ENCODE measurements at regions not wholly inside any gene's neighbourhood (a gene's known extent, or its start where the extent isn't known, plus 50 kb on each side); places are given as distances from the start of the nearest gene placed in this dataset.

GRCh38 chr2:186105016-186105724 lies 366.6 kb downstream of the FSIP2 start:
- no peak for DNase-seq
- Histone ChIP-seq H3K27me3 (ENCODE audit: insufficient read depth in 3 of 3, low read length in 2 of 3) (no peaks in the 10 kb centered on the region), H3K9me3 (no peaks in the 10 kb centered on the region), H3K4me1 (no peaks in the 10 kb centered on the region), H3K27ac (no peak overlapping the region), H3K36me3 (ENCODE audit: insufficient read depth in 1 of 2, low read depth in 1 of 2) (no peaks in the 10 kb centered on the region), H3K4me3 (no peak overlapping the region)
- 100% methylated on average over 1 of the region's 1 CpG for WGBS, 3 donors
- intact Hi-C loops (cut with DNase I) = no loop called here
- ATAC-seq = no peak
- no peak for TF ChIP-seq CTCF (IDR thresholded peaks at IDR 0.05)

- 96 to 98% (median 97%) methylated on average over 1 of the region's 1 CpG for WGBS, 3 donors
Measured at GRCh38 chr2:186108470-186108869, 369.9 kb downstream of the FSIP2 start.

GRCh38 chr2:186113284-186113683 lies 372.8 kb upstream of the ZC3H15 start:
- peaks cover 17% of the 10 kb centered on the region for H3K9me3 ChIP-seq
- intact Hi-C loops (cut with DNase I) = no loop called here
- H3K27ac ChIP-seq = no peak overlapping the region
- DNase-seq (no peak), ATAC-seq (no peak)
- H3K27me3 ChIP-seq (ENCODE audit: insufficient read depth in 3 of 3, low read length in 2 of 3) = no peaks in the 10 kb centered on the region
- TF ChIP-seq CTCF (IDR thresholded peaks at IDR 0.05) = no peak
- H3K36me3 ChIP-seq (ENCODE audit: insufficient read depth in 1 of 2, low read depth in 1 of 2) = no peaks in the 10 kb centered on the region
- H3K4me1 ChIP-seq = no peaks in the 10 kb centered on the region
- 96 to 97% (median 97%) methylated on average over 2 of the region's 2 CpGs for WGBS, 3 donors
- H3K4me3 ChIP-seq = no peak overlapping the region

More at GRCh38 chr2:186108470-186108869, 369.9 kb downstream of the FSIP2 start:
- H3K9me3 ChIP-seq = peaks cover 8% of the 10 kb centered on the region
- no peaks in the 10 kb centered on the region for H3K4me1 ChIP-seq
- intact Hi-C loops (cut with DNase I) = no loop called here
- ATAC-seq (no peak), DNase-seq (no peak)
- no peak overlapping the region for H3K27ac ChIP-seq
- no peaks in the 10 kb centered on the region for H3K36me3 ChIP-seq (ENCODE audit: insufficient read depth in 1 of 2, low read depth in 1 of 2)
- H3K27me3 ChIP-seq (ENCODE audit: insufficient read depth in 3 of 3, low read length in 2 of 3) = no peaks in the 10 kb centered on the region
- H3K4me3 ChIP-seq = no peak overlapping the region
- TF ChIP-seq CTCF (IDR thresholded peaks at IDR 0.05) = no peak

- Histone ChIP-seq H3K27ac (no peak overlapping the region), H3K9me3 (no peaks in the 10 kb centered on the region), H3K27me3 (ENCODE audit: insufficient read depth in 3 of 3, low read length in 2 of 3) (no peaks in the 10 kb centered on the region), H3K4me1 (peaks cover 6% of the 10 kb centered on the region), H3K36me3 (ENCODE audit: insufficient read depth in 1 of 2, low read depth in 1 of 2) (no peaks in the 10 kb centered on the region), H3K4me3 (no peak overlapping the region)
- no peak for TF ChIP-seq CTCF (IDR thresholded peaks at IDR 0.05)
- ATAC-seq (no peak), DNase-seq (no peak)
- intact Hi-C loops (cut with DNase I) = no loop called here
Measured at GRCh38 chr2:186125156-186125555, 360.9 kb upstream of the ZC3H15 start.

GRCh38 chr2:186125625-186126024 lies 360.4 kb upstream of the ZC3H15 start:
- Histone ChIP-seq H3K4me1 (peaks cover 8% of the 10 kb centered on the region), H3K4me3 (no peak overlapping the region), H3K36me3 (ENCODE audit: insufficient read depth in 1 of 2, low read depth in 1 of 2) (no peaks in the 10 kb centered on the region), H3K27ac (no peak overlapping the region), H3K27me3 (ENCODE audit: insufficient read depth in 3 of 3, low read length in 2 of 3) (no peaks in the 10 kb centered on the region), H3K9me3 (no peaks in the 10 kb centered on the region)
- ATAC-seq = no peak
- no peak for DNase-seq
- no peak for TF ChIP-seq CTCF (IDR thresholded peaks at IDR 0.05)
- 75 to 86% (median 82%) methylated on average over 1 of the region's 1 CpG for WGBS, 3 donors
- intact Hi-C loops (cut with DNase I) = no loop called here
